ENCODE measurements at regions not wholly inside any gene's neighbourhood (a gene's known extent, or its start where the extent isn't known, plus 50 kb on each side); places are given as distances from the start of the nearest gene placed in this dataset.
A peak's percentile ranks its signal among the peaks of the same experiment; 100 is the strongest.
"Not testable (repeated sequence)": the region's sequence is repeated elsewhere in the genome, so short reads cannot be mapped to it uniquely, and the experiment has no call there.

- DNase-seq = not testable (repeated sequence)
Measured at GRCh38 chr17:26881195-26881594, 412.7 kb upstream of the WSB1 start.

- DNase-seq = not testable (repeated sequence)
Measured at GRCh38 chr17:26882097-26882761, 411.7 kb upstream of the WSB1 start.

GRCh38 chr17:26883878-26884740, 409.8 kb upstream of the WSB1 start:
- not testable (repeated sequence) for DNase-seq

GRCh38 chr17:26884741-26885059, 409.2 kb upstream of the WSB1 start:
- not testable (repeated sequence) for DNase-seq

GRCh38 chr17:26885244-26885970, 408.5 kb upstream of the WSB1 start:
- peak; percentile 72 for DNase-seq
